K562 (cell line): ENCODE measurements at regions not wholly inside any gene's neighbourhood (a gene's known extent, or its start where the extent isn't known, plus 50 kb on each side); places are given as distances from the start of the nearest gene placed in this dataset.

Experiments used
- ATAC-seq: fragments of 200-7000 bp; cut with Tn5 transposase; 3 replicates; pipeline ENCODE4 v1.9.1; 2020; ENCODE audit warnings: moderate library complexity
- BruUV-seq: library from RNA; stranded (reverse); fragments of 400-500 nt; replicated peaks from 2 replicates; lab custom pipeline; 2021; lab: Mats Ljungman, UMichigan
- CTCF ChIA-PET: fragments of 300-600 bp; formaldehyde crosslinking; extraction: SDS; loops from one replicate; lab custom pipeline; 2021; ENCODE audit warnings: low intra/inter-chr PET ratio; lab: Yijun Ruan, JAX
- POLR2A ChIA-PET: fragments of 300-600, 350-650 bp; sonication (Branson Sonifier 250); formaldehyde crosslinking; extraction: SDS; loops from one replicate; lab custom pipeline; 2021; ENCODE audit warnings: antibody characterized with exemption, inconsistent platforms; lab: Yijun Ruan, JAX
- DNase-seq, 4 experiments: peaks; one replicate each; pipeline versions ENCODE4 v3.0.0 to v3.0.0-alpha.2; 2011 to 2018; ENCODE audit warnings: low spot score in 3 of 4, mixed read lengths in 3 of 4; ENCODE audit errors: extremely low read depth in 1 of 4
- FAIRE-seq: peaks from 2 replicates; lab custom pipeline; 2011; peaks lifted over from hg19 to GRCh38; lab: Jason Lieb, UNC
- H2AFZ ChIP-seq: 2 replicates; pipeline ENCODE4 v1.6.0; 2011; ENCODE audit warnings: low read depth, low read length, control low read depth, inconsistent platforms
- H3K27ac ChIP-seq: fragments of 200-600 bp; 3 replicates; pipeline ENCODE4 v1.8.0; 2011; ENCODE audit warnings: low read depth, mild to moderate bottlenecking, control low read depth, inconsistent platforms, low read length, moderate library complexity, mixed read lengths; ENCODE audit errors: extremely low read depth
- H3K27me3 ChIP-seq, 2 experiments: fragments of 300-600 bp in 1 of 2; 2 replicates in 1 of 2; 3 replicates in 1 of 2; pipeline versions ENCODE4 v1.6.0 to v1.8.0; 2011; ENCODE audit warnings: inconsistent platforms in 2 of 2, low read length in 2 of 2, mild to moderate bottlenecking in 1 of 2, mixed read lengths in 1 of 2, moderate library complexity in 1 of 2; ENCODE audit not compliant: control insufficient read depth in 2 of 2, insufficient read depth in 2 of 2
- H3K36me3 ChIP-seq: fragments of 300-600 bp; 3 replicates; pipeline ENCODE4 v1.8.0; 2011; ENCODE audit warnings: mild to moderate bottlenecking, low read length, inconsistent platforms; ENCODE audit not compliant: control insufficient read depth, insufficient read depth
- H3K4me1 ChIP-seq, 2 experiments: fragments of 200-600 bp in 1 of 2; replicated peaks in 1 of 2; 2 replicates in 1 of 2; 3 replicates in 1 of 2; pipeline versions ENCODE4 v1.5.1 to v1.8.0; 2011; ENCODE audit warnings: inconsistent platforms in 2 of 2, low read length in 2 of 2, mild to moderate bottlenecking in 1 of 2, mixed read lengths in 1 of 2, moderate library complexity in 1 of 2; ENCODE audit not compliant: control insufficient read depth in 2 of 2, insufficient read depth in 2 of 2
- H3K4me2 ChIP-seq: 2 replicates; pipeline ENCODE4 v1.6.1; 2011; ENCODE audit warnings: low read length, control low read depth, inconsistent platforms, mixed read lengths; ENCODE audit not compliant: insufficient read depth
- H3K4me3 ChIP-seq: fragments of 200-600 bp; sonication (generic), shearing (Covaris generic); 2 replicates; pipeline ENCODE4 v1.5.1; 2016; ENCODE audit warnings: control low read depth, inconsistent platforms
- H3K79me2 ChIP-seq: fragments of 200-600 bp; 3 replicates; pipeline ENCODE4 v1.8.0; 2011; ENCODE audit warnings: low read length, inconsistent platforms; ENCODE audit not compliant: control insufficient read depth, insufficient read depth
- H3K9ac ChIP-seq, 2 experiments: 2 replicates each; pipeline versions ENCODE4 v1.6.0 to v1.6.1; 2011; ENCODE audit warnings: low read depth in 2 of 2, low read length in 2 of 2, control low read depth in 1 of 2, inconsistent platforms in 1 of 2, mild to moderate bottlenecking in 1 of 2, mixed read lengths in 1 of 2; ENCODE audit not compliant: insufficient read depth in 1 of 2
- H3K9me1 ChIP-seq: one replicate; pipeline ENCODE4 v1.6.0; 2011; ENCODE audit warnings: inconsistent platforms, mild to moderate bottlenecking, low read length, moderate library complexity; ENCODE audit not compliant: control insufficient read depth, insufficient read depth
- H3K9me3 ChIP-seq: replicated peaks from 2 replicates; pipeline ENCODE4 v1.5.1; 2011; ENCODE audit warnings: low read depth, low read length, inconsistent platforms; ENCODE audit not compliant: control insufficient read depth, insufficient read depth
- H4K20me1 ChIP-seq: replicated peaks from 2 replicates; pipeline ENCODE4 v1.6.1; 2011; ENCODE audit warnings: low read length, inconsistent platforms, mixed read lengths; ENCODE audit not compliant: control insufficient read depth, insufficient read depth
- ATF7 ChIP-seq: fragments of 450-650 bp; IDR thresholded peaks from 2 replicates; pipeline ENCODE4 v1.7.1; 2014; ENCODE audit warnings: mild to moderate bottlenecking, moderate library complexity
- CBX3 ChIP-seq, 2 experiments: IDR thresholded peaks; 1 replicate in 1 of 2; 2 replicates in 1 of 2; pipeline ENCODE4 v1.6.1; 2012; ENCODE audit warnings: inconsistent platforms in 2 of 2, low read length in 2 of 2, borderline replicate concordance in 1 of 2, control low read depth in 1 of 2
- CTBP1 ChIP-seq: fragments of 450-650 bp; IDR thresholded peaks from 2 replicates; pipeline ENCODE4 v1.6.1; 2016; ENCODE audit warnings: borderline replicate concordance
- DIDO1 ChIP-seq: fragments of 450-650 bp; IDR thresholded peaks from 2 replicates; pipeline ENCODE4 v1.6.1; 2016; ENCODE audit warnings: low read depth, missing biosample characterization, missing genetic modification characterization
- DPF2 ChIP-seq: fragments of 450-650 bp; IDR thresholded peaks from 2 replicates; pipeline ENCODE4 v1.6.1; 2016
- FOXK2 ChIP-seq, 2 experiments: fragments of 450-650 bp; IDR thresholded peaks in 1 of 2; conservative IDR thresholded peaks in 1 of 2; 2 replicates each; pipeline ENCODE4 v1.6.1; 2016; ENCODE audit warnings: low read depth in 2 of 2, mild to moderate bottlenecking in 1 of 2
- JUNB ChIP-seq: fragments of 450-650 bp; formaldehyde crosslinking; conservative IDR thresholded peaks from 2 replicates; pipeline ENCODE4 v1.4.0; 2020; ENCODE audit warnings: mild to moderate bottlenecking
- MCM5 ChIP-seq: fragments of 450-650 bp; IDR thresholded peaks from 2 replicates; pipeline ENCODE4 v1.6.1; 2016; ENCODE audit warnings: low read depth
- MIER1 ChIP-seq: fragments of 450-650 bp; IDR thresholded peaks from 2 replicates; pipeline ENCODE4 v1.6.1; 2016; ENCODE audit warnings: antibody characterized with exemption, mild to moderate bottlenecking, low read depth
- MXD1 ChIP-seq: fragments of 250-450 bp; sonication (Bioruptor Pico); IDR thresholded peaks from 2 replicates; pipeline ENCODE4 v1.8.0; 2021; ENCODE audit warnings: borderline replicate concordance, mild to moderate bottlenecking, moderate library complexity; ENCODE audit not compliant: poor library complexity, severe bottlenecking
- PTTG1 ChIP-seq: fragments of 450-650 bp; IDR thresholded peaks from 2 replicates; pipeline ENCODE4 v1.6.1; 2016; ENCODE audit warnings: low read depth, mild to moderate bottlenecking, missing genetic modification characterization, missing compliant biosample characterization
- RB1 ChIP-seq: fragments of 450-650 bp; IDR thresholded peaks from 2 replicates; pipeline ENCODE4 v1.6.1; 2017; ENCODE audit warnings: low read depth, mild to moderate bottlenecking
- SLC30A9 ChIP-seq: fragments of 250-450 bp; sonication (Bioruptor Pico); IDR thresholded peaks from 2 replicates; pipeline ENCODE4 v1.8.0; 2022; ENCODE audit warnings: mild to moderate bottlenecking, moderate library complexity
- ZNF174 ChIP-seq: fragments of 250-450 bp; sonication (Bioruptor Pico); IDR thresholded peaks from 2 replicates; pipeline ENCODE4 v1.4.0; 2020; ENCODE audit warnings: mild to moderate bottlenecking
- ZNF282 ChIP-seq: sonication (generic); formaldehyde crosslinking; IDR thresholded peaks from 2 replicates; pipeline ENCODE4 v1.8.1; 2023; ENCODE audit warnings: missing genetic modification reagents
- ZNF347 ChIP-seq: fragments of 450-650 bp; formaldehyde crosslinking; IDR thresholded peaks from 2 replicates; pipeline ENCODE4 v1.4.0; 2020; ENCODE audit warnings: low read depth, mild to moderate bottlenecking, moderate library complexity
- ZNF592 ChIP-seq: fragments of 450-650 bp; IDR thresholded peaks from 2 replicates; pipeline ENCODE4 v1.6.1; 2017; ENCODE audit warnings: antibody characterized with exemption, mild to moderate bottlenecking
- ZNF778 ChIP-seq: fragments of 450-650 bp; formaldehyde crosslinking; IDR thresholded peaks from 2 replicates; pipeline ENCODE4 v1.4.0; 2020; ENCODE audit warnings: mild to moderate bottlenecking, moderate library complexity
- ZNF785 ChIP-seq: fragments of 250-450 bp; sonication (Bioruptor Pico); IDR thresholded peaks from 2 replicates; pipeline ENCODE4 v1.4.0; 2020; ENCODE audit warnings: mild to moderate bottlenecking
- ZSCAN32 ChIP-seq: fragments of 450-650 bp; formaldehyde crosslinking; IDR thresholded peaks from 2 replicates; pipeline ENCODE4 v1.4.0; 2020; ENCODE audit warnings: mild to moderate bottlenecking, moderate library complexity
- WGBS: fragments of 100-300 bp; shearing (Covaris generic); methylation state at CpG from one replicate; pipeline ENCODE4 v1.1.6; 2016; ENCODE audit warnings: low coverage, mixed read lengths; ENCODE audit not compliant: insufficient coverage; ENCODE audit errors: missing lambda C conversion rate; 5-methylcytosine and 5-hydroxymethylcytosine counted together
- in situ Hi-C: fragments of 300-500 bp; cut with MboI; formaldehyde crosslinking; loops from 4 replicates; pipeline ENCODE4 v1.15.0; 2018; ENCODE audit warnings: inconsistent platforms, mixed read lengths
- intact Hi-C: fragments of 100-400 bp; cut with micrococcal nuclease; formaldehyde crosslinking; loops from 2 replicates; pipeline ENCODE4 v1.14.2; 2022

- Histone ChIP-seq H3K27me3 (no peaks in the 10 kb centered on the region), H3K9me1 (no peaks in the 10 kb centered on the region), H3K4me1 (no peaks in the 10 kb centered on the region), H3K9me3 (no peaks in the 10 kb centered on the region), H3K4me2 (no peak overlapping the region), H3K79me2 (no peaks in the 10 kb centered on the region), H2AFZ (no peak overlapping the region), H3K36me3 (no peaks in the 10 kb centered on the region), H3K9ac (no peak overlapping the region), H3K4me3 (no peak overlapping the region), H3K27ac (no peak overlapping the region), H4K20me1 (no peaks in the 10 kb centered on the region)
- intact Hi-C loops (no loop called here), in situ Hi-C loops (no loop called here)
- TF ChIP-seq CBX3 (IDR thresholded peaks at IDR 0.05; ENCODE audit: borderline replicate concordance in 1 of 2, low read length in 2 of 2) = no peak
- TF ChIP-seq PTTG1 (tag) = no peak
- no peak for TF ChIP-seq ZNF174 (CRISPR knock-in tag)
- TF ChIP-seq MCM5 = no peak
- no peak for TF ChIP-seq FOXK2 (conservative IDR thresholded peaks at IDR 0.05 in 1 of 2, IDR thresholded peaks at IDR 0.05 in 1 of 2; ENCODE audit: low read depth in 2 of 2)
- no peak for TF ChIP-seq CTBP1
- TF ChIP-seq ZSCAN32 = no peak
- no peak for TF ChIP-seq MIER1
- no peak for TF ChIP-seq ZNF592
- TF ChIP-seq JUNB (CRISPR knock-in tag) = no peak
- no peak for TF ChIP-seq DIDO1 (tag)
- no peak for TF ChIP-seq MXD1 (CRISPR knock-in tag)
- no peak for TF ChIP-seq ZNF778 (CRISPR knock-in tag)
- no peak for TF ChIP-seq ZNF282 (CRISPR knock-in tag)
- no peak for TF ChIP-seq ATF7
- TF ChIP-seq DPF2 = no peak
- no peak for TF ChIP-seq ZNF785 (CRISPR knock-in tag)
- TF ChIP-seq ZNF347 (CRISPR knock-in tag) = no peak
- TF ChIP-seq SLC30A9 (CRISPR knock-in tag) = no peak
- TF ChIP-seq RB1 = no peak
- WGBS = 3% methylated on average over 2 of the region's 2 CpGs
- no TSS peak for BruUV-seq
- ChIA-PET POLR2A (no interaction called here), CTCF (no interaction called here)
- DNase-seq (no peak), FAIRE-seq (no peak), ATAC-seq (no peak)
Measured at GRCh38 chr20:40168981-40169620, 519.9 kb downstream of the MAFB start.
